HEK293 (cell line): ENCODE measurements at regions not wholly inside any gene's neighbourhood (a gene's known extent, or its start where the extent isn't known, plus 50 kb on each side); places are given as distances from the start of the nearest gene placed in this dataset.
"Not testable (repeated sequence)": the region's sequence is repeated elsewhere in the genome, so short reads cannot be mapped to it uniquely, and the experiment has no call there.

Experiments used
- CTCF ChIA-PET: fragments of 350-600 bp; formaldehyde crosslinking; extraction: SDS; loops from one replicate; lab custom pipeline; 2021; ENCODE audit warnings: antibody characterized with exemption; lab: Yijun Ruan, JAX
- POLR2A ChIA-PET: fragments of 300-600 bp; formaldehyde crosslinking; extraction: SDS; loops from one replicate; lab custom pipeline; 2020; ENCODE audit warnings: antibody characterized with exemption, inconsistent platforms; lab: Yijun Ruan, JAX
- H3K27ac ChIP-seq: fragments of 200-500 bp; sonication (Bioruptor generic); 2 replicates; pipeline ENCODE4 v1.5.1; 2014; ENCODE audit warnings: low read depth, low read length, control low read depth, inconsistent platforms; ENCODE audit errors: extremely low read depth
- H3K36me3 ChIP-seq, 2 experiments: fragments of 200-500 bp in 1 of 2; sonication (Bioruptor generic) in 1 of 2; 1 replicate in 1 of 2; 2 replicates in 1 of 2; pipeline ENCODE4 v1.5.1; 2014 to 2017; ENCODE audit warnings: inconsistent platforms in 2 of 2, low read length in 2 of 2; ENCODE audit not compliant: control insufficient read depth in 2 of 2, insufficient read depth in 1 of 2
- H3K4me1 ChIP-seq: fragments of 200-500 bp; sonication (Bioruptor generic); 2 replicates; pipeline ENCODE4 v1.5.1; 2014; ENCODE audit warnings: mild to moderate bottlenecking, low read length, inconsistent platforms; ENCODE audit not compliant: control insufficient read depth, insufficient read depth
- H3K4me3 ChIP-seq: 2 replicates; pipeline ENCODE4 v1.5.1; 2011; ENCODE audit warnings: low read depth, mild to moderate bottlenecking, control low read depth, low read length, moderate library complexity
- H3K9me3 ChIP-seq: fragments of 200-500 bp; sonication (Bioruptor generic); 2 replicates; pipeline ENCODE4 v1.5.1; 2014; ENCODE audit warnings: low read depth, low read length, inconsistent platforms; ENCODE audit not compliant: control insufficient read depth, insufficient read depth
- GLIS2 ChIP-seq: fragments of 450-650 bp; formaldehyde crosslinking; IDR thresholded peaks from 2 replicates; pipeline ENCODE4 v1.5.1; 2016; ENCODE audit warnings: missing biosample characterization, missing genetic modification characterization
- KLF1 ChIP-seq: fragments of 450-650 bp; formaldehyde crosslinking; IDR thresholded peaks from 2 replicates; pipeline ENCODE4 v1.5.1; 2016; ENCODE audit warnings: missing biosample characterization, missing genetic modification characterization
- KLF9 ChIP-seq: fragments of 450-650 bp; formaldehyde crosslinking; IDR thresholded peaks from 2 replicates; pipeline ENCODE4 v1.5.1; 2016; ENCODE audit warnings: missing biosample characterization, missing genetic modification characterization, low read depth
- ZBTB7A ChIP-seq: fragments of 450-650 bp; formaldehyde crosslinking; IDR thresholded peaks from 2 replicates; pipeline ENCODE4 v1.5.1; 2016; ENCODE audit warnings: low read depth, missing biosample characterization, missing genetic modification characterization
- ZNF146 ChIP-seq: fragments of 450-650 bp; formaldehyde crosslinking; IDR thresholded peaks from 2 replicates; pipeline ENCODE4 v1.5.1; 2016; ENCODE audit warnings: missing biosample characterization, missing genetic modification characterization
- ZNF174 ChIP-seq: fragments of 450-650 bp; formaldehyde crosslinking; IDR thresholded peaks from 2 replicates; pipeline ENCODE4 v1.5.0; 2017; ENCODE audit warnings: missing biosample characterization, mild to moderate bottlenecking, missing genetic modification characterization
- ZNF274 ChIP-seq, 2 experiments: fragments of 200-500 bp in 1 of 2; fragments of 450-650 bp in 1 of 2; sonication (Bioruptor generic) in 1 of 2; formaldehyde crosslinking in 1 of 2; IDR thresholded peaks; 2 replicates each; pipeline versions ENCODE4 v1.5.1 to v1.6.1; 2014 to 2016; ENCODE audit warnings: borderline replicate concordance in 1 of 2, inconsistent platforms in 1 of 2, low read length in 1 of 2, missing biosample characterization in 1 of 2, missing genetic modification characterization in 1 of 2
- ZNF350 ChIP-seq: fragments of 450-650 bp; formaldehyde crosslinking; IDR thresholded peaks from 2 replicates; pipeline ENCODE4 v1.5.0; 2017; ENCODE audit warnings: missing biosample characterization, mild to moderate bottlenecking, missing genetic modification characterization
- ZNF426 ChIP-seq: fragments of 450-650 bp; formaldehyde crosslinking; IDR thresholded peaks from 2 replicates; pipeline ENCODE4 v1.5.1; 2017; ENCODE audit warnings: missing biosample characterization, missing genetic modification characterization, mild to moderate bottlenecking, inconsistent platforms, moderate library complexity
- ZNF518A ChIP-seq: fragments of 450-650 bp; formaldehyde crosslinking; conservative IDR thresholded peaks from 2 replicates; pipeline ENCODE4 v1.5.1; 2016; ENCODE audit warnings: low read depth, missing biosample characterization, missing genetic modification characterization
- ZNF692 ChIP-seq: fragments of 450-650 bp; formaldehyde crosslinking; IDR thresholded peaks from 2 replicates; pipeline ENCODE4 v1.5.1; 2016; ENCODE audit warnings: missing biosample characterization, missing genetic modification characterization
- ZNF701 ChIP-seq: fragments of 450-650 bp; formaldehyde crosslinking; IDR thresholded peaks from 2 replicates; pipeline ENCODE4 v1.5.1; 2016; ENCODE audit warnings: missing biosample characterization, missing genetic modification characterization
- ZSCAN23 ChIP-seq: fragments of 450-650 bp; formaldehyde crosslinking; IDR thresholded peaks from 2 replicates; pipeline ENCODE4 v1.5.1; 2016; ENCODE audit warnings: missing biosample characterization, missing genetic modification characterization
- ZSCAN4 ChIP-seq: fragments of 450-650 bp; formaldehyde crosslinking; IDR thresholded peaks from 2 replicates; pipeline ENCODE4 v1.5.1; 2017; ENCODE audit warnings: missing biosample characterization, missing genetic modification characterization
- TF ChIP-seq, protein P1 (sequence below): fragments of 450-650 bp; formaldehyde crosslinking; IDR thresholded peaks from 2 replicates; pipeline ENCODE4 v1.5.1; 2016; ENCODE audit warnings: missing biosample characterization, missing genetic modification characterization

- TF ChIP-seq ZNF350 (tag by site-specific recombination) = no peak
- no peak for TF ChIP-seq ZNF174 (tag by site-specific recombination)
- TF ChIP-seq ZNF692 (tag by site-specific recombination) = no peak
- no peak for TF ChIP-seq GLIS2 (tag by site-specific recombination)
These were observed 69.5 kb upstream of the CFAP46 start (continued) for GRCh38 chr10:133011882-133012281.

DNA sequence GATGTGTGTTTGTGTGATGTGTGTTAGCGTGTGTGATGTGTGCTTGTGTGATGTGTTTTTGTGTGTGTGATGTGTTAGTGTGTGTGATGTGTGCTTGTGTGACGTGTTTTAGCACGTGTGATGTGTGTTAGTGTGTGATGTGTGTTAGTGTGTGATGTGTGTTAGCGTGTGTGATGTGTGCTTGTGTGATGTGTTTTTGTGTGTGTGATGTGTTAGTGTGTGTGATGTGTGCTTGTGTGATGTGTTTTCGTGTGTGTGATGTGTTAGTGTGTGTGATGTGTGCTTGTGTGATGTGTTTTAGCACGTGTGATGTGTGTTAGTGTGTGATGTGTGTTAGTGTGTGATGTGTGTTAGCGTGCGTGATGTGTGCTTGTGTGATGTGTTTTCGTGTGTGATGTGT lies 69.0 kb upstream of the CFAP46 start:
- H3K36me3 ChIP-seq, CTCF ChIA-PET, POLR2A ChIA-PET, H3K4me1 ChIP-seq, H3K9me3 ChIP-seq, H3K4me3 ChIP-seq, H3K27ac ChIP-seq: not testable (repeated sequence)
- TF ChIP-seq, protein P1, sequence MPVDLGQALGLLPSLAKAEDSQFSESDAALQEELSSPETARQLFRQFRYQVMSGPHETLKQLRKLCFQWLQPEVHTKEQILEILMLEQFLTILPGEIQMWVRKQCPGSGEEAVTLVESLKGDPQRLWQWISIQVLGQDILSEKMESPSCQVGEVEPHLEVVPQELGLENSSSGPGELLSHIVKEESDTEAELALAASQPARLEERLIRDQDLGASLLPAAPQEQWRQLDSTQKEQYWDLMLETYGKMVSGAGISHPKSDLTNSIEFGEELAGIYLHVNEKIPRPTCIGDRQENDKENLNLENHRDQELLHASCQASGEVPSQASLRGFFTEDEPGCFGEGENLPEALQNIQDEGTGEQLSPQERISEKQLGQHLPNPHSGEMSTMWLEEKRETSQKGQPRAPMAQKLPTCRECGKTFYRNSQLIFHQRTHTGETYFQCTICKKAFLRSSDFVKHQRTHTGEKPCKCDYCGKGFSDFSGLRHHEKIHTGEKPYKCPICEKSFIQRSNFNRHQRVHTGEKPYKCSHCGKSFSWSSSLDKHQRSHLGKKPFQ = 0 out of 2 replicates have a peak, but pooled peaks have one; percentile 17

- POLR2A ChIA-PET; CTCF ChIA-PET; H3K4me3 ChIP-seq; H3K36me3 ChIP-seq; H3K9me3 ChIP-seq; H3K27ac ChIP-seq; H3K4me1 ChIP-seq; TF ChIP-seq ZNF274 (IDR thresholded peaks at IDR 0.05; ENCODE audit: low read length): not testable (repeated sequence)
- TF ChIP-seq ZNF146 (tag by site-specific recombination) = 0 out of 2 replicates have a peak, but pooled peaks have one; percentile 1
- TF ChIP-seq, protein P1 = peak; percentile 72
- peak; percentile 32; the same call in 1 of the 2 replicates for TF ChIP-seq ZSCAN23 (tag by site-specific recombination)
- 0 out of 2 replicates have a peak, but pooled peaks have one; percentile 67 for TF ChIP-seq ZNF274 (tag by site-specific recombination; IDR thresholded peaks at IDR 0.05; ENCODE audit: borderline replicate concordance)
- peak; percentile 6; the same call in 1 of the 2 replicates for TF ChIP-seq KLF1
These were observed 68.4 kb upstream of the CFAP46 start for GRCh38 chr10:133010843-133011179.

GRCh38 chr10:133010095-133010842 lies 67.9 kb upstream of the CFAP46 start:
- CTCF ChIA-PET = no interaction called here
- no peak overlapping the region for H3K4me3 ChIP-seq
- H3K9me3 ChIP-seq = no peaks in the 10 kb centered on the region
- POLR2A ChIA-PET = no interaction called here
- no peaks in the 10 kb centered on the region for H3K36me3 ChIP-seq
- no peaks in the 10 kb centered on the region for H3K4me1 ChIP-seq
- H3K27ac ChIP-seq = no peak overlapping the region
- TF ChIP-seq ZNF518A (tag by site-specific recombination) (no peak), ZBTB7A (tag by site-specific recombination) (peak; percentile 35; the same call in 1 of the 2 replicates), ZNF701 (0 out of 2 replicates have a peak, but pooled peaks have one; percentile 13), KLF9 (tag by site-specific recombination) (peak; percentile 72), ZSCAN4 (no peak), ZNF426 (tag by site-specific recombination) (no peak)
